Hematopoietic multipotent progenitor cell treated with erythropoietin and hydrocortisone succinate and interleukin-3 and kit ligand, for 6 days (in vitro differentiated cells): ENCODE measurements at regions not wholly inside any gene's neighbourhood (a gene's known extent, or its start where the extent isn't known, plus 50 kb on each side); places are given as distances from the start of the nearest gene placed in this dataset.
"Not testable (repeated sequence)": the region's sequence is repeated elsewhere in the genome, so short reads cannot be mapped to it uniquely, and the experiment has no call there.

Experiments used
- DNase-seq: peaks from one replicate; pipeline ENCODE4 v3.0.0-alpha.2; 2015

GRCh38 chr7:156590212-156590611, 50.4 kb upstream of the RNF32 start:
- no peak for DNase-seq

GRCh38 chr7:156589808-156590207, 50.8 kb upstream of the RNF32 start:
- no peak for DNase-seq

- DNase-seq: no peak
Measured at GRCh38 chr7:156585926-156586325, 54.6 kb upstream of the RNF32 start.

- DNase-seq: no peak
Measured at GRCh38 chr7:156585025-156585648, 55.4 kb upstream of the RNF32 start.

GRCh38 chr7:156582591-156583123, 57.9 kb upstream of the RNF32 start:
- no peak for DNase-seq

- no peak for DNase-seq
Measured at GRCh38 chr7:156580036-156580435, 60.5 kb upstream of the RNF32 start.

GRCh38 chr7:156579566-156579965, 61.0 kb upstream of the RNF32 start:
- no peak for DNase-seq

- DNase-seq: no peak
Measured at GRCh38 chr7:156578978-156579430, 61.6 kb upstream of the RNF32 start.

GRCh38 chr7:156578578-156578940, 62.0 kb upstream of the RNF32 start:
- DNase-seq: no peak

- no peak for DNase-seq
Measured at GRCh38 chr7:156577645-156578577, 62.7 kb upstream of the RNF32 start.

GRCh38 chr7:156576216-156577058, 64.1 kb upstream of the RNF32 start:
- DNase-seq: no peak

GRCh38 chr7:156568258-156568657, 72.3 kb upstream of the RNF32 start:
- DNase-seq: no peak

- no peak for DNase-seq
Measured at GRCh38 chr7:156566812-156567549, 73.6 kb upstream of the RNF32 start.

- DNase-seq: not testable (repeated sequence)
Measured at GRCh38 chr7:156565002-156565401, 75.6 kb upstream of the RNF32 start.

- no peak for DNase-seq
Measured at GRCh38 chr7:156560696-156561095, 79.9 kb upstream of the RNF32 start.

GRCh38 chr7:156560075-156560474, 80.5 kb upstream of the RNF32 start:
- DNase-seq: no peak

GRCh38 chr7:156559001-156559400, 81.6 kb upstream of the RNF32 start:
- no peak for DNase-seq

GRCh38 chr7:156558198-156558597, 82.4 kb upstream of the RNF32 start:
- no peak for DNase-seq

GRCh38 chr7:156556083-156556482, 84.5 kb upstream of the RNF32 start:
- no peak for DNase-seq

GRCh38 chr7:156554488-156554887, 86.1 kb upstream of the RNF32 start:
- DNase-seq: no peak

GRCh38 chr7:156549636-156550035, 90.9 kb upstream of the RNF32 start:
- DNase-seq: no peak

GRCh38 chr7:156547884-156548561, 92.6 kb upstream of the RNF32 start:
- no peak for DNase-seq
